Epithelial cell of prostate (primary cell): ENCODE measurements at regions not wholly inside any gene's neighbourhood (a gene's known extent, or its start where the extent isn't known, plus 50 kb on each side); places are given as distances from the start of the nearest gene placed in this dataset.
"Not testable (repeated sequence)": the region's sequence is repeated elsewhere in the genome, so short reads cannot be mapped to it uniquely, and the experiment has no call there.

Experiments used
- DNase-seq: peaks from one replicate; pipeline ENCODE4 v3.0.0-alpha.2; 2011; ENCODE audit warnings: low read depth, low spot score
- H3K27ac ChIP-seq: fragments of 450-650 bp; 2 replicates; pipeline ENCODE4 v1.5.1; 2017; ENCODE audit warnings: mild to moderate bottlenecking

DNA sequence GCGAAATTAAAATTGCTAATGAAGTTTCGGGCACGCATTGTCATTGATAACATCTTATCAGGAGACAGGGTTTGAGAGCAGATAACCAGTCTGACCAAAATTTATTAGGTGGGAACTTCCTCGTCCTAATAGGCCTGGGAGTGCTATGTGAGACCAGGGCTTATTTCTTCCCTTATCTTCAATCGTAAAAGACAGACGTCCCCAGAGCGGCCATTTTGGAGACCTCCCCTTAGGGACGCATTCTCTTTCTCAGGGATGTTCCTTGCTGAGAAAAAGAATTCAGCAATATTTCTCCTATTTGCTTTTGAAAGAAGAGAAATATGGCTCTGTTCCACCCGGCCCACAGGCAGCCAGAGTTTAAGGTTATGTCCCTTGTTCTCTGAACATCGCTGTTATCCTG, 184.7 kb downstream of the OSTF1 start:
- H3K27ac ChIP-seq, DNase-seq: not testable (repeated sequence)

DNA sequence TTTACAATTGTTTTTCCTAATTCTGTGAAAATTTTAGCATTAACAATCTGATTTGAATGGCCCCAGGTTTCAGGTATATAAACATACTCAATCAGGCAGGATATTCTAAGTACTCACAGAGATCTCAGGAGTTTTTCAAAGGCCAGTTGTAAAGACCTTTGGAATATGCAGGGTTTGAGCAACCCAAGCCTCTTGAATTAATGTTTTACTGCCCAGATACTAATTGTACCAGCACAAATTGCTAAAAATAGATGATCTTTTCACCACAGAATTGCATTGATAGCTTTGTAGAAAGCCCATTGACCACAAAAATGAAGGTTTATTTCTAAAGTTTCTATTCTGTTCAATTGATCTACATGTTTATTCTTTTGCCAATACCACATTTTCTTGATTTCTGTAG, 186.5 kb downstream of the OSTF1 start:
- H3K27ac ChIP-seq, result no peak overlapping the region
- no peak for DNase-seq

DNA sequence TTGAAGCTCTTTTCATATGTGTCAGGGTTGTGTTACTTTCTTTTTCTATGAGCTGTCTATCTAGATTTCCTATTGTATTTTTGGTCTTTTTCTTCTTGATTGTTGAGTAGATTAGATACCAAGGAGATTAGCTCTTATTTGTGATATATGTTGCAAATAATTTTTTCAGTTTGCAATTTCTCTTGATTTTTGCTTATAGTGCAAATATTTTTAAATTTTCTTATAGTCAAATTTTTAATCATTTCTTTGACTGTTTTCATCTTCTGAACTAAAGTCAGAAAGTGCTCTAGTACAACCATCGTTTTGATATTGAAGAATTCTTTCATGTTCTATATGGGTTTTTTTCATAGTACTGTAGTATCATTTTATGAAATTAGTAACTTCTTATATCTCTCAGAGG, 193.7 kb downstream of the OSTF1 start:
- H3K27ac ChIP-seq, result no peak overlapping the region
- no peak for DNase-seq

DNA sequence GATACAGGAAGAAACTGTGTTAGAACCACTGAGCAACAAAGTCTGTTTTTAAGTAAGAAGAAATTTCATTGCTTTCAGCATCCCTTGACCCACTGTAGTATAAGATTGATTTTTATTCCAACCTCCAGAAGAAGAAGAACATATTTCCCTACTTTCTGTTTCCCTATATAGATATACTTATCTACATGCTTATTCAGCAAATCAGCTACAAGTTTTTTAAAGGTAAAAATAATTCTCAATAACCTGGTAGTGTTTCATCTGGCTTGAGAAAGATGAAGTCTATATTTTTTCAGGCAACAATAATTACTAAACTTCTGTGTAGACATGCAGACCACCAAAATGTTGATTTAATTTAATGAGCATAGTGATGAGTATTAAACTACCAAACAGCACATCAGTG, 201.0 kb downstream of the OSTF1 start:
- H3K27ac ChIP-seq, result no peak overlapping the region
- DNase-seq, result no peak

DNA sequence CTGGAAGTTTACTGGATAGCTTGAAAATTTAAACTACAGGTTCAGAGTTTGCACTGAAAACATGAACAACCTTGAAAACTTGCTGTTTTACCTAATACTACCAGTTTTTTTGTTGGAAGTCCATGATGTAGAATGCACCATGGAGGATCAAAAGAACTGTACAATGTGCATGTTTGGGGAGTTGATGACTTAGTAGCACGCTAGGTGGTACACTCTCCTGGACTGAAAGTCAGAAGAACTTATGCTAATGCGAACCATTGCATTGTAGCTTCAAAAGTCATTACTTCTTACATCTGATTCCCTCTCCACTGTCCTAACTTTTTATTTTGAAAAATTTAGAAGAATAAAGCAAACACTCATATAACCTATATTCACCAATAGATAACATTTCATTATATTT, 211.0 kb downstream of the OSTF1 start:
- DNase-seq, result no peak
- no peak overlapping the region for H3K27ac ChIP-seq

DNA sequence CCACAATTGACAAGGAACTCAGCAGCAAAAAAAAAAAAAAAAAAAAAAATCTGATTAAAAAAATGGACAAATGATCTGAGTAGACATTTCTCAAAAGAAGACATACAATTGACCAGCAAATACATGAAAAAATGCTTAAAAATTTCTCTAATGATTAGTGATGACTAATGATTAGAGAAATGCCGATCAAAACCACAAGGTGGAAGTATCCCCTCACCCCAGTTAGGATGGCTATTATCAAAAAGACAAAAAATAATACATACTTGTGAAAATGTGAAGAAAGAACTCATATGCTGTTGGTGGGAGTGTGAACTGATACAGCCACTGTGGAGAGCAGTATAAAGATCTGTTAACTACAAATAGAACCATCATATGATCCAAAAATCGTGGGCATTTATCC, 245.3 kb downstream of the OSTF1 start:
- no peak for DNase-seq
- H3K27ac ChIP-seq, result no peak overlapping the region

DNA sequence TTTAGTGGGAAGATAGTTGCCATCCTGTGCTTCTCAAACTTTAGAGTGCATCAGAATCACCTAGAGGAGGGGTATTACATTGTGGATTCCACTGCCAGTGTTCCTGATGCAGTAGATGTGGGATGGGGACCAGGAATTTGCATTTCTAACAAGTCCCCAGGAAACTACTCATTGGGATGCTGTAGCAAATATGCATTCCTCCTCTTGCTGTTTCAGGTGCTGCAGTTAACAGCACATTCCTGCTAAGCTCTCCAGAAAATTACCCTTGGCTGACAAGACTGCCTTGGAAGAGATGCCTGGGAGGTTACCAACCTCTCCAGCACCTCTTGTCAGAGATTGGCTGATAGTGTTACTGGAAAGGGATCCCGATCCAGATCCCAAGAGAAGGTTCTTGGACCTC, 270.5 kb downstream of the OSTF1 start:
- DNase-seq, result no peak

DNA sequence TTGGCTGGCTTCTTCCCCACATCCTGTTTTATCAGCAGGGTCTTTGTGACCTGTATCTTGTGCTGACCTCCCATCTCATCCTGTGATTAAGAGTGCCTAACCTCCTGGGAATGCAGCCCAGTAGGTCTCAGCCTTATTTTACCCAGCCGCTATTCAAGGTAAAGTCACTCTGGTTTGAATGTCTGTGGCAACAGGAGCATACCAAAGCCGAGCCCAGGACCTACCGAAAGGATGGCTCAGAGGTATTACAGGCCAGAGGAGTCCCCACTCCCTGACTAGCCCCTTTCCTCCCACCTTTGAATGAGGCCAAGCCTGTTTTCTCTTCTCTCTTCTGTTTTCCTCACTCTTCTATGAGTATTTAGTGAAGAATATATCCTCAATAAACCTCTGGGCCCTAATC, 271.3 kb downstream of the OSTF1 start:
- no peak overlapping the region for H3K27ac ChIP-seq
- DNase-seq, result no peak

More for the DNA sequence above, 270.5 kb downstream of the OSTF1 start:
- no peak overlapping the region for H3K27ac ChIP-seq

DNA sequence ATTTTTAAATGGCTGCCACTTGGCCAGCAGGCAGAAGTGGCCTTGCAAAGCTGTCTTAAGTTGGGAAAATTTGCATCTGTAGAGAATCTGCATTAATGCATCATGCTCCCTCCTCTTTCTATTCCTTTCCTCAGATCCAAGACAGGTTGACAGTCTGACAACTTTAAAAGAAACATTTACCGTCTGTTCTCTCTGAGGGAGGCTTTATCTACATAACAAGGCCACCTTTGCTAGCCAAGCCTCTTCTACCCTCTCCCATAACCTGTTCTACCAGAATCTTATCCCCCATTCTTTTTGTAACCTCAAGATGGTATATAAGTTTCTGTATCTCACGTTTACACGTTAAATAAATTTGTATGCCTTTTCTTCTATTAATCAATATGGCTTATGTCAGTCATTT, 271.9 kb downstream of the OSTF1 start:
- no peak overlapping the region for H3K27ac ChIP-seq
- no peak for DNase-seq

DNA sequence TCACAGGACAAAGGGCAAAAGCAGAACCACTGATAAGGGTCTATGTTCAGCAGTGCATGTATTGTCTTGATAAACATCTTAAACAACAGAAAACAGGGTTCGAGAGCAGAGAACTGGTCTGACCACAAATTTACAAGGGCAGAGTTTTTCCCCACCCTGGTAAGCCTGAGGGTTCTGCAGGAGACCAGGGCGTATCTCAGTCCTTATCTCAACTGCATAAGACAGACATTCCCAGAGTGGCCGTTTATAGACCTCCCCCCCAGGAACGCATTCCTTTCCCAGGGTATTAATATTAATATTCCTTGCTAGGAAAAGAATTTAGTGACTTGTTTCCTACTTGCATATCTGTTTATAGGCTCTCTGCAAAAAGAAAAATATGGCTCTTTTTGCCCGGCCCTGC, 274.1 kb downstream of the OSTF1 start:
- DNase-seq, H3K27ac ChIP-seq: not testable (repeated sequence)

DNA sequence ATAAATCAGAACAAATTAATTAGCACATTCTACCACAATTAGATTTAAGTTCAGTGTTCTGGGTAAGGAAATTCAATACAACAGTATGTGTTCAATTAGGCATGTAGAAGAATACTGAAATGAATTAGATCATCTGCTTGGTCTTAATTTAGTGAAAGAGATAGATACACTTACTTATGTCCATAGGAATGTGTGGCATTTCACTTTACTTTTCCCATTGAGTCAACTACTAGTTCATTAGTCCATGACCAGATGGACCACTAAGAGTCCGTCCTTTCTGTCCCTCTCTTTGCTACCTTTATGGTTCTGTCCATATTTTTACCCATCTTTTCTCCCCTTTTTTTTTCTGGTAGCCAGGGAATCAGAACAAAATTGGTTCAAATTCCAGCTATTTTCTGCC, 276.9 kb downstream of the OSTF1 start:
- H3K27ac ChIP-seq, result no peak overlapping the region
- no peak for DNase-seq

DNA sequence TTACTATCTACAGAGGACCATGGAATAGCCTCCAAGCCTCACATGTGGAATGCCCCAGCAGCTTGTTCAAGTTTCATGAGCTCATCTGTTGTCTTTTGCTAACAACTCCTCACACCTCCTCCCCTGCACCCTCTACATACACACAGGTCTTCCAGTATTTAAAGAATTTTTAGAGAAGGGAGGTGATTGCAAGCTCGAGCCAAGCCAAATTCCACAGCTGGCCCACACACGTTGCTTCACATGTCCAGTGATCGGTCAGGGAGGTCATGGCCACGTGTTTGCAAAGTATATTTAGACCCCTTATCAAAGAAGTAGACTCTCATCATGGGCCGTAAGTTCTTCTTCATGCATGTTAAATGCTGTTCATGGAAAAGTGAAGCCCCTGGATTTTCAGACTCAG, 281.7 kb downstream of the OSTF1 start:
- no peak for DNase-seq

DNA sequence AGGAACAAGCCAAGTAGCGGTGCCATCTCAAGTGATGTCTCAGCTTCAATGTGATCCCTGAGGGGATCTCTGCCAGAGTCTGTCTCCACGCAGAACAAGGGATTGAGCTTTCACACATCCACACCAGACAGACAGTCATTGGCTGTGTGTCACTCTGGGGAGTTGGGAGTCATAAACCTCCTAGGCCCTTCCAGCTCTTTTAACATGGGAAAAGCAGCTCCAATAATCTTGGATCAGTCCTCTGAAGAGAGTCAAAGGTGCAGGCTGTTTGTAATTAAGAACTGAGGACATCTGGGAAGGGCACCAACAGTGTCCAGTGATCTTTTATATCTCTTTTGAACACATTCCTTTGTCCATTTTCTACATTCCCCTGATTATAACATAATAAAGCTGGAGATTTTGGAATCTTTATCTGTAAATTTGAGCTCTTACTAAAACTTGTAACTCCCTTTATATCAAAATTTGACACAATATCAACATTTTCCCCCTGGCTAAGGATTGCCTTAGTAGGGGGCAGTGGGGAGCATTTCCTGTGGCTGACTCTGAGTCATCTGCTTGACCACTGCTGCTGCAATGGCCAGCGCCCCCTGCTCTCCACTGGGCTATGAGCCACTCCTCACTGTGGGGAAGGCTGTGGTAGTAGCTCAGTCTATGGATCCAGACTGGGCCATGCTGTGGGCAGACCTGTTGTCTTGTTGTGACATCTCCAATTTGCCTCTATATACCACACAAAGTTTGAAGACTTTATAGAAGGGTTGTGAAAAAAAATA, 284.4 kb downstream of the OSTF1 start:
- DNase-seq, result no peak
- no peak overlapping the region for H3K27ac ChIP-seq

More for the DNA sequence above, 281.7 kb downstream of the OSTF1 start:
- H3K27ac ChIP-seq, result no peak overlapping the region

DNA sequence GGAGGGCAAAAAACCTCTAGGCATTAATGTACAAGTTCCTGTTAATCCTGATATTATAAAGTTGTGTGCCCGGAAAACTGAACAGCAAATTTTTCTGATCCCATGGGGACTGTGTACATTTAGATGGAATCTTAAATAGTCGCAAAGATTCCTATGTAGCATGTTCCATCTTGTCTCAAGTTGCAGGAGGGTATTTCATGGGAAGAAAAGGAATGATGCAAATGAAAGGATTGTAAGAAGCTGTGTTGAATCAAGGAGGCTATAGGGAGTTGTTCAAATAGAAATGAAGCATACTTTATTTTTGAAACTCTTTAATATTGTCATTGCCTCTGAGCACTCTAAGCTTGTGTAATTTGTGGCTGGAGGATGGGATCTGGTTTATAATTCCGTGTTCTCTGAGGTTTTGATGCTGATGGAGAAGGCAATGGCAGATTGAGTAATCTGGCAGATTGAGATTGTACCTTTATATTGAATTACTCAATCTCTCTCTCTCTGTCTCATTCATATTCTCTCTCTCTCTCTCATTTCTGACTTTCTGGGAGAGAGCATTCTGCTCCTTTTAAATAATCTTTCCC, 288.5 kb downstream of the OSTF1 start:
- H3K27ac ChIP-seq, result no peak overlapping the region
- DNase-seq, result no peak

DNA sequence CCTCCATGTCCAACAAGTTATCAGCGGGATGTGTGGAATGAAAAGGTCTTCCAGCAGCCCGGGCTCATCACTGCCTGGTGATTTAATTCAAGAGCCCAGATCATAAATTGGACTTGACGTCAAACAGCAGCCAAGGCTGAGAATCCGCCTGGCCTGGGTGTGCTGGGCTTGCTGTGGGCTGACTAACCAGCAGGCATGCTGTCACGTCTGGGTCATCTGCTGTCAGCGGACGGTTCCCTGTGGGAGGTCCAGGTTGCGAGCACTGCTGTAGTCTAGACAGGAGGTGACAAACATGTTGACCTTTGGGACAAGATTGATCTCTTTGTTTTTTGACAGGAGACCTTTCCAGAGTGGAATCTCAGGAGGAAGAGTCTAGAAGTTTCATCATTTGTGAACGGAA, 289.7 kb downstream of the OSTF1 start:
- no peak overlapping the region for H3K27ac ChIP-seq
- no peak for DNase-seq

DNA sequence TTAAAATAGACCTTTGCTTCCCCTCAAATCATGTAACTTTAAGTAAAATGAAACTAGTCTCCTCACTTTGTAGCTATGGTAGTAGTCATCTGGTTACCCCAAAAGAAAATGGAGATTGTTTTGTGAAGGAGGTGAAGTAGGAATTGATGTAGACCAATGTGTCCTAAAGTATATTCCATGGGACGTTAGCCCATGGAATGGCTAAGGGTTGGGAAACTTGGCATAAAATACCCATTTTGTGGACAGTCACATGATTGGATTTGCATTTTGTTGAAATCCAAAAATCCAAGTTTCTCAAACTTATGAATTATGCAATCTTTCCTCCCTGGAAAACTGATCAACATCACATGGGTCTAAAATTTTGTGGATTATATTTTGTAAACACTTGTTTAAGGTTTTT, 290.6 kb downstream of the OSTF1 start:
- no peak for DNase-seq
- H3K27ac ChIP-seq, result no peak overlapping the region

DNA sequence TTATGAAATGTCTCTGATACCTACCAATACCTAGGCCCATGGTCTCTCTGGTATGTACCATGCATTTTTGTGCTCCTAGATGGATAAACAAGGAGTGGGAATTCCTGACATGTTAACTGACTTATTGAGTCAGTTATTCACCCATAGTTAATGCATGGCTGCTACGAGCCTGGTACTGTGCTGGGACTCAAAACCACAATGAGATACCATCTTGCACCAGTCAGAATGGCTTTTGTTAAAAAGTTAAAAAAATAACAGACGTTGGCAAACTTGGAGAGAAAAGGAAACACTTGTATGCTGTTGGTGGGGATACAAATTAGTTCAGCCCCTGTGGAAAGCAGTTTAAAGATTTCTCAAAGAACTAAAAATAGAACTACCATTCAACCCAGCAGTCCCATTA, 293.8 kb downstream of the OSTF1 start:
- no peak overlapping the region for H3K27ac ChIP-seq
- DNase-seq, result no peak

DNA sequence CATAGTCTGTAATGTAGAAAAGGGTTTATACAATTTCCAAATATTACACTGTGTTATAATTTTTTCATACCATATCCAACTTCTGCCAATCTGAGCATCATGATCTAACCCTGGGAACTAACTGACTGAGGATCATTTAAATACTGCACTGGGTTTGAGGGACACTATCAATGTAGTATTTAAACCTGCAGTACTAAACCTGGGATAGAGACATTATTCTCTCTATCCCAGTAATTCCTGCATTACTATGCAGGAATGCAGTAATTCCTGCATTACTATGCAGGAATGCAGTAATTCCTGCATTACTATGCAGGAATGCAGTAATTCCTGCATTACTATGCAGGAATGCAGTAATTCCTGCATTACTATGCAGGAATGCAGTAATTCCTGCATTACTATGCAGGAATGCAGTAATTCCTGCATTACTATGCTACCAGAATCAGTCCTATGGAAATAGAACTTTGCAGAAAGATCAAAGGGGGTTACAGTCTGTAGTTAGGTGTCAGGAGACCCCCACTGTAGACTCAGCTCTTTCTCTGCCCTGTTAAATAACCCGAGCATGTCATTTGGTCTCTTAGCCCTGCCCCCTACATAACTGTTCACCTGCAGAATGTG, 295.2 kb downstream of the OSTF1 start:
- DNase-seq, H3K27ac ChIP-seq: not testable (repeated sequence)

DNA sequence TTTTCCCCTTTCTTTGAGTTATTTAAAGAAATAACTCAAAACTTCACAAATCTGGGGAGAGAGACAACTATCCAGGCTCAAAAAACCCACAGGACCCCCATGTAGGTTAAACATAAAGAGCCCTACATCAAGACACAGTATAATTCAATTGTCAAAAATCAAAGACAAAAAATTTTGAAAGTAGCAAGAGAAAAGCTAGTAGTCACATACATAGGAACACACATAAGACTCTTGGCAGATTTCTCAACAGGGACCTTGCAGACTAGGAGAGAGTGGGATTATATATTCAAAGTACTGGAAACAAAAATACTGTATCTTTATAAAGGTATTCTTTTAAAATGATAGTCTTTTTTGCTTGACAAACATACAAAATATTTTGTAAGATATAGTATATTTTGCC, 296.9 kb downstream of the OSTF1 start:
- no peak for DNase-seq
- no peak overlapping the region for H3K27ac ChIP-seq

DNA sequence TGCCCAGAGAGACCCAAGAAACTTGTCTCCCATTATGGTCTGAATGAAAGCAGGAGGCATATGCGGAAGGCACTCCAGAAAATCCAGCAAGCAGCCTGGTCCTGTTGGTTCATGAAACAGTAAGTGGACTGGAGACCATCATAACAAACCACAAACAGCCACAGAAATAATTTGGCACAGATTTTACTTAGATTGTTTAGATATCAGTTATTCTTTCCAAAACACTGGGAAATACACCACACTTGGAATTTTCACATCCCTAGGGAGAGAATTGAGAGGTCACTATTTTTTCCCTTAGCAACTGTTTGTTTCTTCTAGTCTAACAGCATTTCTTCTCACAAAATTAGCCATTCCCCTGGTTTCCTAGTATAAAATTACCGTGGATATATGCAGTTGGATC, 300.8 kb downstream of the OSTF1 start:
- no peak for DNase-seq

DNA sequence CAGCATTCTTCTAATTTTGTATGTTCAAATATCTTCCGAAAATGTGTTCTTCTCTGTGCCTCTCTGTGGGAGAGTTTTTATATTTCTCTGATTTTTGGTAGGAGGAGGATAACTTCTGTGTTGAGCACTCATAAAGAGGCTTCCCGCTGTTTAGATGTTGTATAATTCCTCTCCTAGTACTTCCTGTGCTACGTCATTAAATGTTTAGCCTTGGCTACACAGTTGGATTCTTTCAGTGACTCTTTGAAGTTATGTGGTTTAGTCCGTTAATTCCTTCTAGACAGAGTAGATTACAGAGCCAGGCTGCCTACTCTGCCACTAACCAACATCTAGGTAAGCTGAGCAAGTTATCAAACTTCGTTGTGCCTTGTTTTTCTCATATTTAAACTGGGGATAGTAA, 302.6 kb downstream of the OSTF1 start:
- no peak overlapping the region for H3K27ac ChIP-seq
- no peak for DNase-seq

More for the DNA sequence above, 300.8 kb downstream of the OSTF1 start:
- H3K27ac ChIP-seq, result no peak overlapping the region

DNA sequence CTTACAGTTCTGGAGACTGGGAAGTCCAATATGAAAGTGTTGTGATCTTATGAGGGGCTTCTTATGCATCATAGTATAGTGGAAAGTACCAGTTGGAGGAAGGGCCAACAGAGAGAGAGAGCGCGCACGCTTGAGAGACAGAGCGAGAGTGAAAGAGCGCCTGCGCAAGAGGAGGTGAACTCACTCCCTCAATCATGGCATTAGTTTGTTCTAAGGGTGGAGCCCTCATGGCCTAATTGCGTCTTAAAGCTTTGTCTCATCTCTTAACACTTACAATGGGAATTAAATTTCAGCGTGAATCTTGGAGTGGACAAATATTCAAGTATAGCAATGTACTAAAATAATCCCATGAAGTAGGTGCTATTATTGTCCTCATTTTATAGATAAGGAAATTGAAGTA, 303.2 kb downstream of the OSTF1 start:
- no peak for DNase-seq
- no peak overlapping the region for H3K27ac ChIP-seq
